GM12878 (cell line): ENCODE measurements at regions not wholly inside any gene's neighbourhood (a gene's known extent, or its start where the extent isn't known, plus 50 kb on each side); places are given as distances from the start of the nearest gene placed in this dataset.

Source experiments
- ATAC-seq: fragments of 200-7000 bp; cut with Tn5 transposase; 3 replicates; pipeline ENCODE4 v1.9.1; 2020; ENCODE audit warnings: mild to moderate bottlenecking, moderate library complexity
- BruUV-seq: library from RNA; stranded (reverse); fragments of 400-500 nt; replicated peaks from 2 replicates; lab custom pipeline; 2021; lab: Mats Ljungman, UMichigan
- CTCF ChIA-PET: fragments of 300-600 bp; sonication (Branson Sonifier 250); formaldehyde crosslinking; extraction: SDS; loops from one replicate; lab custom pipeline; 2021; ENCODE audit warnings: inconsistent platforms; lab: Yijun Ruan, JAX
- POLR2A ChIA-PET: fragments of 350-600 bp; formaldehyde crosslinking; extraction: SDS; loops from one replicate; lab custom pipeline; 2021; ENCODE audit warnings: inconsistent platforms; lab: Charles Lee
- RAD21 ChIA-PET: fragments of 300-600 bp; sonication (Branson Sonifier 250); formaldehyde crosslinking; loops from one replicate; lab custom pipeline; 2023; ENCODE audit warnings: antibody characterized with exemption; ENCODE audit not compliant: unreplicated experiment; lab: Charles Lee
- SMC1A ChIA-PET: fragments of 300-600 bp; sonication (Branson Sonifier 250); formaldehyde crosslinking; loops from one replicate; lab custom pipeline; 2023; ENCODE audit not compliant: unreplicated experiment, uncharacterized antibody; lab: Charles Lee
- DNase-seq: peaks from one replicate; pipeline ENCODE4 v3.0.0-alpha.2; 2011; ENCODE audit warnings: low read depth, low spot score
- FAIRE-seq: peaks from 3 replicates; lab custom pipeline; 2011; peaks lifted over from hg19 to GRCh38; lab: Jason Lieb, UNC
- H2AFZ ChIP-seq: 2 replicates; pipeline ENCODE4 v1.6.0; 2011; ENCODE audit warnings: low read depth, low read length, control low read depth; ENCODE audit not compliant: control insufficient read depth
- H3K27ac ChIP-seq: 2 replicates; pipeline ENCODE4 v1.5.1; 2011; ENCODE audit warnings: control low read depth; ENCODE audit not compliant: control insufficient read depth, insufficient read depth
- H3K27me3 ChIP-seq, 2 experiments: replicated peaks in 1 of 2; 2 replicates each; pipeline versions ENCODE4 v1.6.0 to v1.6.1; 2011; ENCODE audit warnings: low read length in 1 of 2; ENCODE audit not compliant: control insufficient read depth in 2 of 2, insufficient read depth in 2 of 2
- H3K36me3 ChIP-seq, 2 experiments: 2 replicates each; pipeline ENCODE4 v1.5.1; 2011; ENCODE audit warnings: low read length in 1 of 2; ENCODE audit not compliant: control insufficient read depth in 2 of 2, insufficient read depth in 2 of 2
- H3K4me1 ChIP-seq: 2 replicates; pipeline ENCODE4 v1.6.1; 2011; ENCODE audit warnings: mild to moderate bottlenecking, low read length, moderate library complexity, mixed read lengths; ENCODE audit not compliant: control insufficient read depth, insufficient read depth
- H3K4me2 ChIP-seq: 2 replicates; pipeline ENCODE4 v1.6.0; 2011; ENCODE audit warnings: control low read depth; ENCODE audit not compliant: control insufficient read depth, insufficient read depth
- H3K4me3 ChIP-seq: fragments of 200-600 bp; sonication (generic); 2 replicates; pipeline ENCODE4 v1.5.1; 2016
- H3K79me2 ChIP-seq: 2 replicates; pipeline ENCODE4 v1.6.0; 2011; ENCODE audit warnings: low read length; ENCODE audit not compliant: control insufficient read depth, insufficient read depth
- H3K9ac ChIP-seq: 2 replicates; pipeline ENCODE4 v1.8.0; 2011; ENCODE audit warnings: low read length, control low read depth, mixed read lengths; ENCODE audit not compliant: control insufficient read depth, insufficient read depth
- H3K9me3 ChIP-seq: replicated peaks from 3 replicates; pipeline ENCODE4 v1.5.1; 2011; ENCODE audit warnings: mild to moderate bottlenecking, low read length; ENCODE audit not compliant: control insufficient read depth, insufficient read depth
- H4K20me1 ChIP-seq: 2 replicates; pipeline ENCODE4 v1.6.0; 2011; ENCODE audit not compliant: control insufficient read depth, insufficient read depth
- BCLAF1 ChIP-seq: fragments of 450-650 bp; IDR thresholded peaks from 2 replicates; pipeline ENCODE4 v1.6.1; 2017; ENCODE audit warnings: antibody characterized with exemption, mild to moderate bottlenecking, moderate library complexity
- E2F4 ChIP-seq: IDR thresholded peaks from 2 replicates; pipeline ENCODE4 v1.6.1; 2012; ENCODE audit warnings: low read depth, low read length, improper control_type of control experiment
- SIX5 ChIP-seq: IDR thresholded peaks from 2 replicates; pipeline ENCODE4 v1.6.1; 2011; ENCODE audit warnings: mild to moderate bottlenecking, low read depth, low read length, moderate library complexity; ENCODE audit not compliant: severe bottlenecking
- TBL1XR1 ChIP-seq: IDR thresholded peaks from 2 replicates; pipeline ENCODE4 v1.6.1; 2012; ENCODE audit warnings: low read depth, low read length, improper control_type of control experiment
- YY1 ChIP-seq: IDR thresholded peaks from 2 replicates; pipeline ENCODE4 v1.6.1; 2011; ENCODE audit warnings: low read depth, mild to moderate bottlenecking, low read length
- ZNF384 ChIP-seq: IDR thresholded peaks from 2 replicates; pipeline ENCODE4 v1.6.1; 2012; ENCODE audit warnings: low read depth, mild to moderate bottlenecking, low read length, improper control_type of control experiment, borderline replicate concordance
- WGBS: methylation state at CpG from one replicate; pipeline ENCODE4 v1.1.6; 2016; ENCODE audit warnings: low lambda C conversion rate; ENCODE audit not compliant: insufficient replicate concordance, insufficient coverage; ENCODE audit errors: missing lambda C conversion rate; 5-methylcytosine and 5-hydroxymethylcytosine counted together
- in situ Hi-C: fragments of 300-500 bp; cut with MboI; formaldehyde crosslinking; loops from 9 replicates; pipeline ENCODE4 v1.14.3; 2018; ENCODE audit warnings: mixed read lengths
- intact Hi-C: fragments of 100-400 bp; cut with micrococcal nuclease; formaldehyde crosslinking; loops from one replicate; pipeline ENCODE4 v1.14.2; 2022; ENCODE audit not compliant: unreplicated experiment

GRCh38 chr13:22325761-22326160 lies 654.9 kb downstream of the FGF9 start:
- Histone ChIP-seq H4K20me1 (no peaks in the 10 kb centered on the region), H3K4me3 (no peak overlapping the region), H3K27me3 (no peaks in the 10 kb centered on the region), H3K79me2 (no peaks in the 10 kb centered on the region), H3K36me3 (no peaks in the 10 kb centered on the region), H3K4me2 (no peak overlapping the region), H3K27ac (no peak overlapping the region), H3K9ac (no peak overlapping the region), H2AFZ (no peak overlapping the region), H3K9me3 (no peaks in the 10 kb centered on the region), H3K4me1 (no peaks in the 10 kb centered on the region)
- ChIA-PET CTCF (no interaction called here), SMC1A (no interaction called here), POLR2A (no interaction called here), RAD21 (no interaction called here)
- FAIRE-seq (no peak), ATAC-seq (no peak), DNase-seq (no peak)
- in situ Hi-C loops = no loop called here
- TF ChIP-seq SIX5 = no peak
- no peak for TF ChIP-seq E2F4
- TF ChIP-seq BCLAF1 = no peak
- TF ChIP-seq ZNF384 = no peak
- no peak for TF ChIP-seq TBL1XR1
- no peak for TF ChIP-seq YY1
- WGBS = 17% methylated on average over 3 of the region's 3 CpGs
- intact Hi-C loops = no loop called here
- no TSS peak for BruUV-seq
